GM19238 (cell line): ENCODE measurements at regions not wholly inside any gene's neighbourhood (a gene's known extent, or its start where the extent isn't known, plus 50 kb on each side); places are given as distances from the start of the nearest gene placed in this dataset.
"Not testable (repeated sequence)": the region's sequence is repeated elsewhere in the genome, so short reads cannot be mapped to it uniquely, and the experiment has no call there.

Source experiments
- DNase-seq: peaks from one replicate; pipeline ENCODE4 v3.0.0; 2011; ENCODE audit warnings: low spot score; ENCODE audit not compliant: insufficient read length

- no peak for DNase-seq
Measured at GRCh38 chr1:222416001-222416791, 131.7 kb downstream of the HHIPL2 start.

GRCh38 chr1:222415441-222415840 is 132.5 kb downstream of the HHIPL2 start:
- no peak for DNase-seq

GRCh38 chr1:222413991-222414549 is 133.8 kb downstream of the HHIPL2 start:
- DNase-seq = no peak

- no peak for DNase-seq
Measured at GRCh38 chr1:222413436-222413835, 134.5 kb downstream of the HHIPL2 start.

GRCh38 chr1:222404710-222405109 is 143.2 kb downstream of the HHIPL2 start:
- DNase-seq = no peak

- DNase-seq = no peak
Measured at GRCh38 chr1:222399197-222399596, 148.7 kb downstream of the HHIPL2 start.

GRCh38 chr1:222394224-222394623 is 153.7 kb downstream of the HHIPL2 start:
- DNase-seq = no peak

- no peak for DNase-seq
Measured at GRCh38 chr1:222392556-222392955, 155.3 kb downstream of the HHIPL2 start.

- DNase-seq = no peak
Measured at GRCh38 chr1:222390181-222390580, 157.7 kb downstream of the HHIPL2 start.

GRCh38 chr1:222387007-222387814 is 160.7 kb downstream of the HHIPL2 start:
- DNase-seq = no peak

- no peak for DNase-seq
Measured at GRCh38 chr1:222385955-222386354, 161.9 kb downstream of the HHIPL2 start.

- no peak for DNase-seq
Measured at GRCh38 chr1:222385262-222385661, 162.6 kb downstream of the HHIPL2 start.

- no peak for DNase-seq
Measured at GRCh38 chr1:222384531-222384930, 163.4 kb downstream of the HHIPL2 start.

GRCh38 chr1:222382171-222382570 is 165.7 kb downstream of the HHIPL2 start:
- DNase-seq = no peak

- DNase-seq = no peak
Measured at GRCh38 chr1:222377428-222378088, 170.3 kb downstream of the HHIPL2 start.

GRCh38 chr1:222376791-222377190 is 171.1 kb downstream of the HHIPL2 start:
- DNase-seq = not testable (repeated sequence)

- DNase-seq = no peak
Measured at GRCh38 chr1:222375701-222376100, 172.2 kb downstream of the HHIPL2 start.

- DNase-seq = no peak
Measured at GRCh38 chr1:222373831-222374602, 173.9 kb downstream of the HHIPL2 start.

- no peak for DNase-seq
Measured at GRCh38 chr1:222373216-222373615, 174.7 kb downstream of the HHIPL2 start.

- DNase-seq = no peak
Measured at GRCh38 chr1:222372221-222372620, 175.7 kb downstream of the HHIPL2 start.
